HFFc6 (cell line): ENCODE measurements at regions not wholly inside any gene's neighbourhood (a gene's known extent, or its start where the extent isn't known, plus 50 kb on each side); places are given as distances from the start of the nearest gene placed in this dataset.

Experiments
- DNase-seq: peaks from one replicate; pipeline ENCODE4 v3.0.0-alpha.2; 2018
- H3K27ac Mint-ChIP-seq: 2 replicates; pipeline ENCODE4 v1.8.0; 2020; ENCODE audit warnings: mild to moderate bottlenecking, mixed read lengths
- H3K27me3 Mint-ChIP-seq: 2 replicates; pipeline ENCODE4 v1.8.0; 2021; ENCODE audit warnings: mild to moderate bottlenecking, moderate library complexity, mixed read lengths; ENCODE audit not compliant: insufficient read depth
- H3K36me3 Mint-ChIP-seq: 2 replicates; pipeline ENCODE4 v1.8.0; 2021; ENCODE audit warnings: low read depth, mixed read lengths
- H3K4me1 Mint-ChIP-seq: 2 replicates; pipeline ENCODE4 v1.8.0; 2020; ENCODE audit warnings: low read depth, mixed read lengths
- H3K4me3 Mint-ChIP-seq: 2 replicates; pipeline ENCODE4 v1.8.0; 2020; ENCODE audit warnings: mild to moderate bottlenecking, moderate library complexity, mixed read lengths
- H3K9me3 Mint-ChIP-seq: 2 replicates; pipeline ENCODE4 v1.8.0; 2020; ENCODE audit warnings: mild to moderate bottlenecking, mixed read lengths
- CTCF ChIP-seq: fragments of 200-600 bp; sonication (generic); IDR thresholded peaks from 2 replicates; pipeline ENCODE4 v1.5.0; 2021; ENCODE audit warnings: antibody characterized with exemption, mild to moderate bottlenecking

GRCh38 chr4:54844911-54845310 lies 187.2 kb downstream of the KIT start:
- H3K27ac Mint-ChIP-seq = no peak overlapping the region
- peaks cover 6% of the 10 kb centered on the region; the same call in 1 of the 2 replicates for H3K27me3 Mint-ChIP-seq
- no peak for TF ChIP-seq CTCF
- no peak for DNase-seq
- no peaks in the 10 kb centered on the region for H3K36me3 Mint-ChIP-seq
- no peaks in the 10 kb centered on the region for H3K4me1 Mint-ChIP-seq
- no peaks in the 10 kb centered on the region for H3K9me3 Mint-ChIP-seq
- H3K4me3 Mint-ChIP-seq = no peak overlapping the region

DNA sequence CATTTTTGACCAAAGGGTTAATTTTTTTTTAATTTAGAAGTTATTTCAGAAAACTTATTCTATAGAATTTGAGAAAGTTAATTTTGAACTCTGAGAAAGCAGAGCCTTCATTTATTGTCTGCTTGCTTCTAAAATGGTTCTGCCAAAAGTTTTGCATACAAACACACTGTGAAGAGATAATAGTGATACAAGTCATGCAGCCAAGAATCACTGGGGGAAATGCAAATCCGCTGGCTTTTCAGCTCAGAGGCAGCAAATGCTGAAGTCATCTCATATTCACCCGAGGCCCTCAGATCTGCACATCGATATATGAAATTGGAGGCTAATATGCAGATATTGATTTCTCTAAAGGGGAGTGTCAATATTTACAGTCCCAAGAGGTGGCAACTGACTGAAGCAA lies 186.2 kb downstream of the KIT start:
- no peaks in the 10 kb centered on the region for H3K4me1 Mint-ChIP-seq
- no peak for DNase-seq
- H3K36me3 Mint-ChIP-seq = no peaks in the 10 kb centered on the region
- no peak overlapping the region for H3K27ac Mint-ChIP-seq
- no peak for TF ChIP-seq CTCF
- H3K27me3 Mint-ChIP-seq = peaks cover 6% of the 10 kb centered on the region; the same call in 1 of the 2 replicates
- no peak overlapping the region for H3K4me3 Mint-ChIP-seq
- H3K9me3 Mint-ChIP-seq = no peaks in the 10 kb centered on the region

DNA sequence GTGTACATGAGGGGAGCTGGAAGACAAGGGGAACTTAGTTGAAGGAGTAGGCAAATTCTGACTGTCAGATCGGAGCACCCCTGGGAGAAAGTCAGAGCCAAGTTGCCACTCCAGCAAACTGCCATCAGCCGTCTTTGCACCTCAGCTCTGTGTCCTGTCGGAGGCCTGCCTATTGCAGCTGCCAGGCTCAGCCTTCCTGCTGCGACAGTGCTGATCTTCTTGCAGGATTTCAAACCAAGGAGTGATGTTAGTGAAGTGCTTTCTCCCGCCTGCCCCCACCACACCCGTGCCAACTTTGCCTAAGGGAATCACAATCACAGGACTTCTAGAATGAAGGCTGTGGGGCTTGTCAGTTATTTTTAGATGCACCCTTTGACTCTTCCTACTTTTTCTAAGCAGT lies 185.3 kb downstream of the KIT start:
- H3K4me3 Mint-ChIP-seq = no peak overlapping the region
- no peak for TF ChIP-seq CTCF
- no peak for DNase-seq
- H3K4me1 Mint-ChIP-seq = no peaks in the 10 kb centered on the region
- no peaks in the 10 kb centered on the region for H3K36me3 Mint-ChIP-seq
- no peak overlapping the region for H3K27ac Mint-ChIP-seq
- peaks cover 6% of the 10 kb centered on the region; the same call in 1 of the 2 replicates for H3K27me3 Mint-ChIP-seq
- H3K9me3 Mint-ChIP-seq = no peaks in the 10 kb centered on the region

- no peaks in the 10 kb centered on the region for H3K36me3 Mint-ChIP-seq
- no peaks in the 10 kb centered on the region for H3K9me3 Mint-ChIP-seq
- TF ChIP-seq CTCF = no peak
These were observed 184.9 kb downstream of the KIT start for GRCh38 chr4:54842656-54843055.

DNA sequence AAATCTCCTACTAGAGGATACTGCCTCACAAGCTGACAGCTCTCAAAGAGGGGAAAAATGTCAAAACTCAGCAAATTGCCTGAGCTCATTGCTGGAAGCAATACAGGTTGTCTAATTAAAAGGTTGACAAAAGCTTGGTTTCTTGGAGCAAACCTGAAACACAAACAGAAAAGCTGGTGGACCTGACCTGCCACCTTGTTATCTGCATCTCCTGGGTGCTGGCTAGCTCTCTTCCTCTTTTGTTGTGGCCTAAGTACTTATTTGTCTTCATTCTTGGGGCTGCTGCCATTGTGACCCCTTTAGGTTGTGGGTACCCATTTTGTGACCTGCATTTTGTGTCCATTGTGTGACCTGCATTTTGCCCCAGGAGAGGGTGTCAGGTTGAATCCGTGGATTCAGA lies 184.5 kb downstream of the KIT start:
- DNase-seq = no peak
- H3K9me3 Mint-ChIP-seq = no peaks in the 10 kb centered on the region
- H3K27ac Mint-ChIP-seq = no peak overlapping the region
- peaks cover 8% of the 10 kb centered on the region for H3K27me3 Mint-ChIP-seq
- H3K4me1 Mint-ChIP-seq = no peaks in the 10 kb centered on the region
- H3K36me3 Mint-ChIP-seq = no peaks in the 10 kb centered on the region
- no peak overlapping the region for H3K4me3 Mint-ChIP-seq
- no peak for TF ChIP-seq CTCF

More at GRCh38 chr4:54842656-54843055, 184.9 kb downstream of the KIT start:
- H3K4me1 Mint-ChIP-seq = no peaks in the 10 kb centered on the region
- H3K4me3 Mint-ChIP-seq = no peak overlapping the region
- H3K27me3 Mint-ChIP-seq = peaks cover 6% of the 10 kb centered on the region; the same call in 1 of the 2 replicates
- no peak for DNase-seq
- H3K27ac Mint-ChIP-seq = no peak overlapping the region
